ENCODE measurements at regions not wholly inside any gene's neighbourhood (a gene's known extent, or its start where the extent isn't known, plus 50 kb on each side); places are given as distances from the start of the nearest gene placed in this dataset.

- no peak for TF ChIP-seq CTCF (IDR thresholded peaks at IDR 0.05)
- no peak for TF ChIP-seq POLR2A (IDR thresholded peaks at IDR 0.05)
These were observed 493.6 kb upstream of the USP24 start for GRCh38 chr1:55708781-55709180.
